Hematopoietic multipotent progenitor cell treated with erythropoietin and hydrocortisone succinate and interleukin-3 and kit ligand, for 6 days (in vitro differentiated cells): ENCODE measurements at regions not wholly inside any gene's neighbourhood (a gene's known extent, or its start where the extent isn't known, plus 50 kb on each side); places are given as distances from the start of the nearest gene placed in this dataset.
"Not testable (repeated sequence)": the region's sequence is repeated elsewhere in the genome, so short reads cannot be mapped to it uniquely, and the experiment has no call there.

Experiments
- DNase-seq: peaks from one replicate; pipeline ENCODE4 v3.0.0-alpha.2; 2015

DNA sequence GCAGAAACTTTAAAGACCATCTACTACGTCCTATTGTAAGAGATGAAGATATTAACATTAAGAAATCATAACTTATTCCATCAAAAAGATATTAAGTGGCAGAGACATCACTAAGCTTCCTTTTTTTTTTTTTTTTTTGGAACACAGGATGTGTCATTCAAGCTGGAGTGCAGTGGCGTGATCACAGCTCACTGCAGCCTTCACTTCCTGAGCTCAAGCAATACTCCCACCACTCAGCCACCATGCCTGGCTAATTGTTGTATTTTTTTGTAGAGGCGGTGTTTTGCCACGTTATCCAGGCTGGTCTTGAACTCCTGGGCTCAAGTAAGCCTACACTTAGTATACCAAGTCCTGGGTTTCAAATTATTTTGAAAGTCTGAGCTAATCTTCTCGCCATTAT is 169.7 kb upstream of the KCTD7 start:
- peak; percentile 26 for DNase-seq

GRCh38 chr7:66459783-66460413 is 168.8 kb upstream of the KCTD7 start:
- peak; percentile 75 for DNase-seq

DNA sequence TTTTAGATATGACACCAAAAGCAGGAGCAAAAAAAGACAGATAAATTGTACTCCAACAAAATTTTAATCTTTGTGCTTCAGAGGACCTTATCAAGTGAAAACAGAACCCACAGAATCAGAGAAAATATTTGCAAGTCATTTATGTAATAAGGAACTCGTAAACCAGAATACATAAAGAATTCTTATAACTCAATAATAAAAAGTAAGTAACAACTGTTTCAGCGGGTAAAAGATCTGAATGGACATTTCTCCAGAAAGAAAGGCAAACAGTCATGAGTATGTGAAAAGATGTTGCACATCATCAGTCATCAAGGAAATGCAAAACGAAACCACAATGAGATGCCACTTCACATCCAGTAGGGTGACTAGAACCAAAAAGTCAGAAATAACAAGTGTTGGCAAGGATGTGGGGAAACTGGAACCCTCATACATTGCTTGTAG is 167.7 kb upstream of the KCTD7 start:
- DNase-seq: peak; percentile 77

- DNase-seq: not testable (repeated sequence)
Measured at GRCh38 chr7:66461397-66461796, 167.3 kb upstream of the KCTD7 start.

DNA sequence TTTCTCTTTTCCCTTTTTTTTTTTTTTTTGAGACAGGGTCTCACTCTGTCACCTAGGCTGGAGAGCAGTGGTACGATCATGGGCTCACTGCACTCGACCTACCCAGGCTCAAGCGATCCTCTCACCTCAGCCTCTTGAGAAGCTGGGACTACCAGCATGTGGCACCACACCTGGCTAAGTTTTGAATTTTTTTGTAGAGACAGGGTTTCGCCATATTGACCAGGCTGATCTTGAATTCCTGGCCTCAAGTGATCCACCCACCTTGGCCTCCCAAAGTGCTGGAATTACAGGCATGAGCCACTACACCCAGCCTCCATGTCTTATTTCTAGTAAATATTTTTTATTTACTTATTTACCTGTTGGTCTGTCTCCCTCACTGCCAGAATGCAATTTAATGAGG is 165.8 kb upstream of the KCTD7 start:
- DNase-seq: not testable (repeated sequence)

DNA sequence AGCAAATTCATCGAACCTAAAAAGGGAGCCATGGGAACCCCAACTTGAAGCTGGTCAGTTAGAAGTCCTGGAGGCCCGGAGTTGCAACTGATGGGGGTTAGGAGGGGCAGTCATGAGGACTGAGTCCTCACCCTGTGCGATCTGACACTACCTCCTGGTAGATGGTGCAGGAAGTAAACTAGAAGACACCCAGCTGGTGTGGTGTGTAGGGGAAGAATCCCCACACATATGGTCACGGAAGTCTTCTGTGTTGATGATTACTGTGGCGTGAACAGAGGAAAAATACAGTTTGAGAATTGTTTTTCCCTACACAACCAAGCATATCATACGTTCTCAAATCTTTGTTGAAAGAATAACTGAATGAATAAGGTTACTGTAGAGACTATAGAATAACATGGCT is 164.6 kb upstream of the KCTD7 start:
- no peak for DNase-seq

DNA sequence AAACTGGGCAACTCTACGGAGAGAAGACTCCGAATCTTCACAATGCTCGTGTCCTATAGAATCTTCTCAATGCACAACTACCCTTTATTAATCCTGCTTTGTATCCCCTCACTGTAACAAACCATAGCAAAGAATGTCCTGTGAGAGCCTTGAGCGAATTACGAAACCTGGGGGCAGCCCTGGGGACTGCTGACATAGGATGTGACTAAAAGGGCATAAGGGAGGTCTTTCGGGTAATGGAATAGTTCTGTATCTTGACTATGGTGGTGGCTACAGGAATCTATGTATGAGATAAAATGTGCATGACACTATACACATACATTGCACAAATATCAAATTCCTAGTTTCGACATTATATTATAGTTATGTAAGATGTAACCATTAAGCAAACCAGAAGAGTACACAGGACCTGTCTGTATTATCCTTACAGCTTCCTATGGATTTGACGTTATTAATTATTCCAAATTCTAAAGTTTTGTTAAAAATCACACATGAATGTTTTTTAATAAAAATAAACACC is 162.5 kb upstream of the KCTD7 start:
- no peak for DNase-seq

- no peak for DNase-seq
Measured at GRCh38 chr7:66467887-66468286, 160.8 kb upstream of the KCTD7 start.

- not testable (repeated sequence) for DNase-seq
Measured at GRCh38 chr7:66473064-66473463, 155.6 kb upstream of the KCTD7 start.

GRCh38 chr7:66474441-66474840 is 154.2 kb upstream of the KCTD7 start:
- DNase-seq: no peak

DNA sequence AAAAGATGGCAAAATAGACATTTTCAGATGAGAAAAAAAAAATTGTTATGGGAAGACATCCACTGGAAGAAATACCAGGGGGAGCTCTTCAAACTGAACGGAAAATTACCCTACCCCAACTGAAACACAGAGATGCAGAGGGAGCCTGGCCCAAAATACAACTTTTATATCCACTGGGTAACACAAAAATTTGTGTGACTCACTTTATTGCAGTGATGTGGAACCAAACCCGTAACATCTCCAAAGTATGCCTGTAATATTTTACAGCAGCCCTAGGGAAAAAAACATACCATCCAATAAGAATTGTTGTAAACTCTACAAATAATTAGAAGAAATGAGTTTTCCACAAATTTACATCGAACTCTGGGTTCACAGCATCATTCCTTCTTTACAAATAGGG is 152.6 kb upstream of the KCTD7 start:
- DNase-seq: not testable (repeated sequence)

DNA sequence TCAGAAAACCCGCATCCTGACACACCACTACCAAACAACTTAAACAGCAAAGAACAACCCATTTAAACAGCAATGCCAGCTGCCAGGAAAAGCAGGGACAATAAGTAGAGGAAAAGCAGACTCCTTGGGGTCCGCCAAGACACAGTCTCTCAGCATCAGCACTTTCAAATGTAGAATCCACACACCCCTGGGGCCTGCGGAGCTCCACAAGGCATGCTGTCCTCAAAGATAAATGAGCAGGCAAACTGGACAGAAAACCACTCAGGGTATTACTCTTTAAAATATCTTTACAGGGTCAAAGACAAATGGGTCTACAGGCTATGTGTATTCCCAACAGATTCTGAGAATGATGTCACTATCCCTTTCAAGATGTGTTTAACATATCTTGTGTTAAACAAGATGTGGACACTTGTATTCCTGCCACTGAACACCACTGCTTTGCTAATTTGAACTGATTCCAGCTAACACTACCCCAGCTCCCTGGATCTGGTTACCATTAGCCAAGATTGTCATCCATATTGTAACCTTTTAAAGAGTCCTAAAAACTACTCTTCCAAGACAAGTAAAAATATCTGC is 150.8 kb upstream of the KCTD7 start:
- DNase-seq: not testable (repeated sequence)

DNA sequence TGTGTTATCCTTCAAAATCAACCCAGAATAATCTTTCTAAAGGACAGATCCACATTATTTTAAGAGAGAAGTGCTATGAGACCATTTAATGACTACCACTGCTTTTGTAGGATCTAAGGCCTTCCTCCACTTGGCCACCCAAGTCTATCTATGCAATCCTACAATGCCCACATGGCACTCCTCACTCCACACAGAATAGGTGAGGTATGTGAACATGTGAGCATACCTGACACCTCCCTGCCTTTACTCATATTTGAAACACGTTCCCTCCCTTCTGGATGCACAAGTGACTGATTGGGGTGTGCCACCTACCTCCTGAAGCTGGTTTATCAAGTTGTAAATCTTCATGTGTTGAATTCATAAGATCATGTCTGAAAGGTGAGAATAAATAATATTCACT is 147.5 kb upstream of the KCTD7 start:
- DNase-seq: not testable (repeated sequence)

- not testable (repeated sequence) for DNase-seq
Measured at GRCh38 chr7:66489065-66489464, 139.6 kb upstream of the KCTD7 start.

- DNase-seq: not testable (repeated sequence)
Measured at GRCh38 chr7:66489741-66490140, 138.9 kb upstream of the KCTD7 start.

GRCh38 chr7:66490979-66491378 is 137.7 kb upstream of the KCTD7 start:
- not testable (repeated sequence) for DNase-seq

GRCh38 chr7:66492405-66492804 is 136.3 kb upstream of the KCTD7 start:
- DNase-seq: not testable (repeated sequence)

DNA sequence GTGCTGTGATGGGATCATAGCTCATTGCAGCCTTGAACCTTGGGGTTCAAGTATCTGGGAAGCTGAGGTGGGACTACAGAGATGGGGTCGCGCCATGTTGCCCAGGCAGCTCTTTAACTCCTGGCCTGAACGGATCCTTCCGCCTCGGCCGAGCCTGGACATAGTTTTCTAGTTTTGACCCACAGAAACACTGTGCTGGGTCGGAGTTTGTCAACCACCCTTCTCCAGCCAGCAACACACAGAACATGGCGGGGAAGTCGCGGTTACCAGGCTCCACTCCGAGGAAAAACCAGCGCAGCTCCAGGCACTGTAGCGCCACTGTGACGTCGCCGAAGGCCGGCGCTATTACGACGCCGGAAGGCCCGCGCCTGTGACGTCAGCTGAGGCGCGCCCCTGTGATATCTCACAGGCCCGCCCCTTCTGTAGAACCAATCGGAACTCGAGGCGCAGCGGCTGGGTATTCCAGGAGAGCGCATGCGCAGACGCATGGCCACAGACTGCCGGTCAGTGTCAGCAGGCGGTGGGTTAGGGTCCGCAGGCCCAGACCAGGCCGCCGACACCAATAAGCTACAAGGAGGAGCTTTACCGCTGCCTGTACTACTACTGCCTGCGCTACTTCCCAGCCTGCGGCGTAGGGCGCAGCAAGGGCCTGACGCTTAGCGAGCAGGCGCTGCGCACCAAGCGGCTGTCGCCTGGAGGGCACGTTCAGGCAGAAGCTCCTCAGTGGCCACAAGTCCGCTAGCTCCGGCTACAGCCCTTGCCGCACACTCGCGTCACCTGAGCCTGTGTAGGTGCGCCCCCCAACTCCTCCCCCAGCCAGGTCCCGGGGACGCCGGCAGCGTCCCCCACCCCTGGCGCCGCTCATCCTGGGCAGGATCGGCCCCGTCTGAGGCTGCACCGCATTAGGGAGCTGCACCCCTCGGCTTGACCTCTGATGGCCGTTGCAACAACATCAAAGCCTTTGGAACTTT is 135.2 kb upstream of the KCTD7 start:
- peak; percentile 99 for DNase-seq

DNA sequence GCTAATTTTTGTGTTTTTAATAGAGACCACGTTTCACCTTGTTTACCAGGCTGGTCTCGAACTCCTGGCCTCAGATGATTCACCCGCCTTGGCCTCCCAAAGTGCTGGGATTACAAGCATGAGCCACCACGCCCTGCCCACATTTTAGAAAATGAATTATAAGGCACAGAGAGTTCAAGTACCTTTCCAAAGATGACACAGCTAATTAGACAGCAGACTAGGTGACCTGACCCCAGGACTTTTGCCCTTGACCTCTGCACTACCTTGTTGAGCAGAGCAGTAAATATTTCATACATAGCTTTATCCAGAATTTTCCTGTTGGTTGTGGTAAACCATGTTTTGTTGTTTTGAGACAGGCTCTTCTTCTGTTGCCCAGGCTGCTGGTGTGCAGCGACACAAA is 131.3 kb upstream of the KCTD7 start:
- DNase-seq: no peak

DNA sequence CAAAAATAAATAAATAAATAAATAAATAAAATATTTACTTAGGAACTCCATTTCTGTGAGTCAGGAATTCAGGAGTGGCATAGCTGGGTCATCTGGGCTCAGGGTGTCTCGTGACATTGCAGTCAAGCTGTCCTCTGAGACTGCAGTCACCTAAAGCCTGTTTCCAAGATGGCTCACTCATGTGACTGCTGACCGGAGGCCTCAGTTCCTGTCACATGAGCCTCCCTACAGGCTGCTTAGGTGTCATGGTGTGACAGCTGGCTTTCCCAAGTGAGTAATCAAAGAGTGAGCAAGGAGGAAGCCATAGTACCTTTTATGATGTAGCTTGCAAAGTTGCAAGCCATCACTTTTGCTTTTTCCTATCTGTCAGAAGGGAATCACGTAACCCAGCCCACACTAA is 128.6 kb upstream of the KCTD7 start:
- DNase-seq: peak; percentile 20

DNA sequence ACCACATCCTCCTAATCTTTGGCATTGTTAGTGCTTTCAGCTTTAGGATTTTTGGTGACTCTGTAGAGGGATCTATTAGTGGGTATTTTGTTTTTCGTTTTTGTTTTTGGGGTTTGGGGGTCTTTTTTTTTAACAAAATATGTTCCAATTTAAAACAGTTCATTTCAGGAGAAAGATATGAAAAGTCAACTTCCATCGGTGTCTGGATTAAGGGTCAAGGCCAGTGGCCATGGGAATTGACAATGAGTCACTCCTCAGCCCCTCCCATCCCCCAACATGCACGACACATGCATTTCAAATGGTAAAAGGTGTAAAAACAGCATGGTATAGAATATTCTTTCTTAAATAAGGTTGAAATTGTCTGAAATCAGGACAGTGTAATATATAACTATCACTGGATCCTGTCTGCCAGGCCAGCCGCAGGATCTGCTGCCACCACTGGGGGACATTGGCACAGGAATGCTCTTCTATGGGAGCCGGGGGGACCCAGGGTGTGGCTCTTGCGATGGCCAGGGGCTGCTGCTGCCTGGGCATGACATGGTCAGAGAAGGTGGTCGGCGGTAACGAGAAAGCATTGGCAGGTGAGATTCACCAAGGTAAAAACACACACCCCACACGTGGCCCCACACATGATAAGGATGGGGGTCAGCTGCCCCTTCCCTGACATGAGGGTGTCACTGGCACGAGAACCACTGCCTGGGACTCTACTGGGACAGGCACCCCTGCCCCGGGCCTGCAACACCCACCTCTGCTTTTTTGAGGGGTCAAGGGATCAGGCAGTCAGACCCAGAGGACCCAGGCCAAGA is 126.2 kb upstream of the KCTD7 start:
- peak; percentile 11 for DNase-seq

GRCh38 chr7:66503036-66503370 is 125.7 kb upstream of the KCTD7 start:
- no peak for DNase-seq

DNA sequence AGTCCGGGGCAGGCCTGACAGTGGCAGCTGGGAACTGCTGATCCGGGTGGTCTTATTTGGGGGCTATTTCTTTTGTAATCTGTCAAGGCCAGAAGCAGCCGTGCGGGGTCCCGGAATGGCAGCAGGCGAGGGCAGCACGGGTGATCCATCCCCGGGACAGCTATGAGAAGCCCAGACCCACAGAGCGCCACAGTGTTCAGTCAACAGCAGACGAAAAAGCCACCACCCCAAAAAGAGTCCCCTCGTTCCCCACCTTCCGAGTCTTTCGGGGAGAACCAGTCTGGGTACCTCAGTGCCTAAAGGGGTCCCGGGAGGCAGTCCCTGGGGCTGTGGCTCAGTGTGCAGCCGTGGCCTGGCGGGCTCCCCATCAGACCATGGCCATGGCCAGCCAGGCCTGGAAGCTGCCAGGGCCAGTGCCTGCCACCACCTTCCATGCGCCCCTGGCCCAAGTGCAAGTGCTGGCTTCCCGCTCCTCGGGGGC is 125.1 kb upstream of the KCTD7 start:
- no peak for DNase-seq
